ENCODE measurements at regions not wholly inside any gene's neighbourhood (a gene's known extent, or its start where the extent isn't known, plus 50 kb on each side); places are given as distances from the start of the nearest gene placed in this dataset.
"Not testable (repeated sequence)": the region's sequence is repeated elsewhere in the genome, so short reads cannot be mapped to it uniquely, and the experiment has no call there.

GRCh38 chr22:25281675-25282345 lies 62.4 kb downstream of the CRYBB2 start:
- no peak for TF ChIP-seq CTCF (conservative IDR thresholded peaks at IDR 0.05)
- no peak overlapping the region for H3K27ac ChIP-seq

- TF ChIP-seq CTCF (conservative IDR thresholded peaks at IDR 0.05): no peak
- H3K27ac ChIP-seq: peak overlapping the region; percentile 62; the same call in 1 of the 2 replicates
These were observed 62.9 kb downstream of the CRYBB2 start for GRCh38 chr22:25282346-25282670.

- peak overlapping the region; percentile 62; the same call in 1 of the 2 replicates for H3K27ac ChIP-seq
- TF ChIP-seq CTCF (conservative IDR thresholded peaks at IDR 0.05): peak; percentile 56
These were observed 63.5 kb downstream of the CRYBB2 start for GRCh38 chr22:25282671-25283561.

GRCh38 chr22:25288481-25288880 lies 69.0 kb downstream of the CRYBB2 start:
- not testable (repeated sequence) for H3K27ac ChIP-seq

GRCh38 chr22:25301912-25302311 lies 82.5 kb downstream of the CRYBB2 start:
- peak overlapping the region; percentile 65 for H3K27ac ChIP-seq

- H3K27ac ChIP-seq: not testable (repeated sequence)
These were observed 90.1 kb downstream of the CRYBB2 start for GRCh38 chr22:25309586-25309985.

GRCh38 chr22:25311924-25312323 lies 92.5 kb downstream of the CRYBB2 start:
- not testable (repeated sequence) for H3K27ac ChIP-seq

GRCh38 chr22:25318081-25318823 lies 98.8 kb downstream of the CRYBB2 start:
- TF ChIP-seq CTCF (conservative IDR thresholded peaks at IDR 0.05): no peak

GRCh38 chr22:25327018-25327755 lies 107.7 kb downstream of the CRYBB2 start:
- no peak for TF ChIP-seq CTCF (conservative IDR thresholded peaks at IDR 0.05)
- H3K27ac ChIP-seq: no peak overlapping the region

More at GRCh38 chr22:25318081-25318823, 98.8 kb downstream of the CRYBB2 start:
- H3K27ac ChIP-seq: no peak overlapping the region
